ENCODE measurements at regions not wholly inside any gene's neighbourhood (a gene's known extent, or its start where the extent isn't known, plus 50 kb on each side); places are given as distances from the start of the nearest gene placed in this dataset.

GRCh38 chr9:106626936-106627335 is 236.0 kb upstream of the ZNF462 start:
- no peak for TF ChIP-seq CTCF (IDR thresholded peaks at IDR 0.05)
- TF ChIP-seq POLR2A (IDR thresholded peaks at IDR 0.05), result no peak

All from lower leg skin (tissue), 3 donors.